ENCODE measurements at regions not wholly inside any gene's neighbourhood (a gene's known extent, or its start where the extent isn't known, plus 50 kb on each side); places are given as distances from the start of the nearest gene placed in this dataset.

DNA sequence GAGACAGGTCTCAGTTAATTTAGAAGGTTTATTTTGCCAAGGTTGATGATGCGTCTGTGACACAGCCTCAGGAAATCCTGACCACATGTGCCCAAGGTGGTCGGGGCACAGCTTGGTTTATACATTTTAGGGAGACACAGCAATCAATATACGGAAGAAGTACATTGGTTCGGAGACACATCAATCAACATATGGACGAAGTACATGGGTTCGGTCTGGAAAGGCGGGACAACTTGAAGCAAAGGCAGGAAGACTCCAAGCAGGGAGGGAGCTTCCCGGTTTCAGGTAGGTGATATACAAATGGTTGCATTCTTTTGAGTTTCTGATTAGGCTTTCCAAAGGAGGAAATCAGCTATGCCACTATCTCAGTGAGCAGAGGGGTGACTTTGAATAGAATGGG is 225.2 kb upstream of the ZFP42 start:
- TF ChIP-seq RCOR1 (IDR thresholded peaks at IDR 0.05; ENCODE audit: insufficient replicate concordance, low read length) (no peak), SMC3 (IDR thresholded peaks at IDR 0.05; ENCODE audit: low read depth, low read length) (no peak), RFX5 (IDR thresholded peaks at IDR 0.05; ENCODE audit: low read depth, low read length) (no peak), BHLHE40 (IDR thresholded peaks at IDR 0.05; ENCODE audit: low read depth, low read length) (no peak), POLR2A (IDR thresholded peaks at IDR 0.05; ENCODE audit: low read depth, low read length) (no peak), RAD21 (IDR thresholded peaks at IDR 0.05; ENCODE audit: low read length) (no peak), CEBPB (IDR thresholded peaks at IDR 0.05; ENCODE audit: low read depth, low read length) (no peak), MAZ (IDR thresholded peaks at IDR 0.05; ENCODE audit: borderline replicate concordance, low read depth, low read length) (no peak)
- TF ChIP-seq, protein P1, sequence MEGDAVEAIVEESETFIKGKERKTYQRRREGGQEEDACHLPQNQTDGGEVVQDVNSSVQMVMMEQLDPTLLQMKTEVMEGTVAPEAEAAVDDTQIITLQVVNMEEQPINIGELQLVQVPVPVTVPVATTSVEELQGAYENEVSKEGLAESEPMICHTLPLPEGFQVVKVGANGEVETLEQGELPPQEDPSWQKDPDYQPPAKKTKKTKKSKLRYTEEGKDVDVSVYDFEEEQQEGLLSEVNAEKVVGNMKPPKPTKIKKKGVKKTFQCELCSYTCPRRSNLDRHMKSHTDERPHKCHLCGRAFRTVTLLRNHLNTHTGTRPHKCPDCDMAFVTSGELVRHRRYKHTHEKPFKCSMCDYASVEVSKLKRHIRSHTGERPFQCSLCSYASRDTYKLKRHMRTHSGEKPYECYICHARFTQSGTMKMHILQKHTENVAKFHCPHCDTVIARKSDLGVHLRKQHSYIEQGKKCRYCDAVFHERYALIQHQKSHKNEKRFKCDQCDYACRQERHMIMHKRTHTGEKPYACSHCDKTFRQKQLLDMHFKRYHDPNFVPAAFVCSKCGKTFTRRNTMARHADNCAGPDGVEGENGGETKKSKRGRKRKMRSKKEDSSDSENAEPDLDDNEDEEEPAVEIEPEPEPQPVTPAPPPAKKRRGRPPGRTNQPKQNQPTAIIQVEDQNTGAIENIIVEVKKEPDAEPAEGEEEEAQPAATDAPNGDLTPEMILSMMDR (conservative IDR thresholded peaks at IDR 0.05; ENCODE audit: low read depth, low read length), result no peak
- TF ChIP-seq, protein P2, sequence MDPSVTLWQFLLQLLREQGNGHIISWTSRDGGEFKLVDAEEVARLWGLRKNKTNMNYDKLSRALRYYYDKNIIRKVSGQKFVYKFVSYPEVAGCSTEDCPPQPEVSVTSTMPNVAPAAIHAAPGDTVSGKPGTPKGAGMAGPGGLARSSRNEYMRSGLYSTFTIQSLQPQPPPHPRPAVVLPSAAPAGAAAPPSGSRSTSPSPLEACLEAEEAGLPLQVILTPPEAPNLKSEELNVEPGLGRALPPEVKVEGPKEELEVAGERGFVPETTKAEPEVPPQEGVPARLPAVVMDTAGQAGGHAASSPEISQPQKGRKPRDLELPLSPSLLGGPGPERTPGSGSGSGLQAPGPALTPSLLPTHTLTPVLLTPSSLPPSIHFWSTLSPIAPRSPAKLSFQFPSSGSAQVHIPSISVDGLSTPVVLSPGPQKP (IDR thresholded peaks at IDR 0.05; ENCODE audit: borderline replicate concordance, low read depth, low read length), result no peak
- TF ChIP-seq, protein P3, sequence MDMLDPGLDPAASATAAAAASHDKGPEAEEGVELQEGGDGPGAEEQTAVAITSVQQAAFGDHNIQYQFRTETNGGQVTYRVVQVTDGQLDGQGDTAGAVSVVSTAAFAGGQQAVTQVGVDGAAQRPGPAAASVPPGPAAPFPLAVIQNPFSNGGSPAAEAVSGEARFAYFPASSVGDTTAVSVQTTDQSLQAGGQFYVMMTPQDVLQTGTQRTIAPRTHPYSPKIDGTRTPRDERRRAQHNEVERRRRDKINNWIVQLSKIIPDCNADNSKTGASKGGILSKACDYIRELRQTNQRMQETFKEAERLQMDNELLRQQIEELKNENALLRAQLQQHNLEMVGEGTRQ (IDR thresholded peaks at IDR 0.05; ENCODE audit: low read depth, low read length), result no peak
